ENCODE measurements at regions not wholly inside any gene's neighbourhood (a gene's known extent, or its start where the extent isn't known, plus 50 kb on each side); places are given as distances from the start of the nearest gene placed in this dataset.

- Histone ChIP-seq H3K9me2 (ENCODE audit: insufficient read depth, low read length) (no peaks in the 10 kb centered on the region), H3K4me2 (ENCODE audit: low read length) (no peak overlapping the region), H3K36me3 (ENCODE audit: insufficient read depth, low read length) (no peaks in the 10 kb centered on the region), H3K27ac (ENCODE audit: low read length) (no peak overlapping the region), H3K27me3 (ENCODE audit: insufficient read depth, low read depth, low read length) (no peaks in the 10 kb centered on the region), H3K9me3 (ENCODE audit: low read length) (no peaks in the 10 kb centered on the region), H3K9ac (ENCODE audit: low read length) (no peak overlapping the region), H3F3A (ENCODE audit: insufficient read depth, low read length, poor library complexity, severe bottlenecking) (no peaks in the 10 kb centered on the region), H4K20me1 (ENCODE audit: insufficient read depth) (no peaks in the 10 kb centered on the region), H3K79me2 (replicated peaks; ENCODE audit: insufficient read depth, low read length) (no peaks in the 10 kb centered on the region), H2AFZ (ENCODE audit: low read depth, low read length) (no peak overlapping the region), H3K4me3 (ENCODE audit: low read length) (no peak overlapping the region)
- no peak for TF ChIP-seq EP300 (conservative IDR thresholded peaks at IDR 0.05; ENCODE audit: poor library complexity, severe bottlenecking)
- TF ChIP-seq, protein P1, sequence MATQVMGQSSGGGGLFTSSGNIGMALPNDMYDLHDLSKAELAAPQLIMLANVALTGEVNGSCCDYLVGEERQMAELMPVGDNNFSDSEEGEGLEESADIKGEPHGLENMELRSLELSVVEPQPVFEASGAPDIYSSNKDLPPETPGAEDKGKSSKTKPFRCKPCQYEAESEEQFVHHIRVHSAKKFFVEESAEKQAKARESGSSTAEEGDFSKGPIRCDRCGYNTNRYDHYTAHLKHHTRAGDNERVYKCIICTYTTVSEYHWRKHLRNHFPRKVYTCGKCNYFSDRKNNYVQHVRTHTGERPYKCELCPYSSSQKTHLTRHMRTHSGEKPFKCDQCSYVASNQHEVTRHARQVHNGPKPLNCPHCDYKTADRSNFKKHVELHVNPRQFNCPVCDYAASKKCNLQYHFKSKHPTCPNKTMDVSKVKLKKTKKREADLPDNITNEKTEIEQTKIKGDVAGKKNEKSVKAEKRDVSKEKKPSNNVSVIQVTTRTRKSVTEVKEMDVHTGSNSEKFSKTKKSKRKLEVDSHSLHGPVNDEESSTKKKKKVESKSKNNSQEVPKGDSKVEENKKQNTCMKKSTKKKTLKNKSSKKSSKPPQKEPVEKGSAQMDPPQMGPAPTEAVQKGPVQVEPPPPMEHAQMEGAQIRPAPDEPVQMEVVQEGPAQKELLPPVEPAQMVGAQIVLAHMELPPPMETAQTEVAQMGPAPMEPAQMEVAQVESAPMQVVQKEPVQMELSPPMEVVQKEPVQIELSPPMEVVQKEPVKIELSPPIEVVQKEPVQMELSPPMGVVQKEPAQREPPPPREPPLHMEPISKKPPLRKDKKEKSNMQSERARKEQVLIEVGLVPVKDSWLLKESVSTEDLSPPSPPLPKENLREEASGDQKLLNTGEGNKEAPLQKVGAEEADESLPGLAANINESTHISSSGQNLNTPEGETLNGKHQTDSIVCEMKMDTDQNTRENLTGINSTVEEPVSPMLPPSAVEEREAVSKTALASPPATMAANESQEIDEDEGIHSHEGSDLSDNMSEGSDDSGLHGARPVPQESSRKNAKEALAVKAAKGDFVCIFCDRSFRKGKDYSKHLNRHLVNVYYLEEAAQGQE (IDR thresholded peaks at IDR 0.05; ENCODE audit: borderline replicate concordance): no peak
- no peak for TF ChIP-seq EZH2 (IDR thresholded peaks at IDR 0.05; ENCODE audit: borderline replicate concordance, insufficient read depth, low read length, poor library complexity, severe bottlenecking)
- no peak for TF ChIP-seq RAD21 (conservative IDR thresholded peaks at IDR 0.05)
- no peak for TF ChIP-seq TAF1 (IDR thresholded peaks at IDR 0.05; ENCODE audit: low read depth)
- no peak for TF ChIP-seq SMC3 (conservative IDR thresholded peaks at IDR 0.05; ENCODE audit: poor library complexity)
- no peak for TF ChIP-seq MXI1 (conservative IDR thresholded peaks at IDR 0.05; ENCODE audit: poor library complexity, severe bottlenecking)
- TF ChIP-seq POLR2AphosphoS5 (IDR thresholded peaks at IDR 0.05): no peak
- no peak for TF ChIP-seq CTCF (IDR thresholded peaks at IDR 0.05; ENCODE audit: poor library complexity, severe bottlenecking)
Measured at GRCh38 chr7:112540839-112541577, 60.2 kb downstream of the LSMEM1 start.

GRCh38 chr7:112546723-112547513 is 66.1 kb downstream of the LSMEM1 start:
- H3K27me3 ChIP-seq (ENCODE audit: insufficient read depth, low read depth, low read length): no peaks in the 10 kb centered on the region
- no peaks in the 10 kb centered on the region for H3K36me3 ChIP-seq (ENCODE audit: insufficient read depth, low read length)
- no peaks in the 10 kb centered on the region for H3K9me2 ChIP-seq (ENCODE audit: insufficient read depth, low read length)
- TF ChIP-seq RAD21 (conservative IDR thresholded peaks at IDR 0.05) (no peak), CTCF (IDR thresholded peaks at IDR 0.05; ENCODE audit: poor library complexity, severe bottlenecking) (no peak), SMC3 (conservative IDR thresholded peaks at IDR 0.05; ENCODE audit: poor library complexity) (no peak), EP300 (conservative IDR thresholded peaks at IDR 0.05; ENCODE audit: poor library complexity, severe bottlenecking) (no peak), TAF1 (IDR thresholded peaks at IDR 0.05; ENCODE audit: low read depth) (no peak), POLR2AphosphoS5 (IDR thresholded peaks at IDR 0.05) (no peak), MXI1 (conservative IDR thresholded peaks at IDR 0.05; ENCODE audit: poor library complexity, severe bottlenecking) (no peak), EZH2 (IDR thresholded peaks at IDR 0.05; ENCODE audit: borderline replicate concordance, insufficient read depth, low read length, poor library complexity, severe bottlenecking) (no peak)
- TF ChIP-seq, protein P1 (IDR thresholded peaks at IDR 0.05; ENCODE audit: borderline replicate concordance): no peak
- H3K79me2 ChIP-seq (replicated peaks; ENCODE audit: insufficient read depth, low read length): no peaks in the 10 kb centered on the region
- no peak overlapping the region for H3K4me2 ChIP-seq (ENCODE audit: low read length)
- H3K9ac ChIP-seq (ENCODE audit: low read length): no peak overlapping the region
- no peak overlapping the region for H3K27ac ChIP-seq (ENCODE audit: low read length)
- H4K20me1 ChIP-seq (ENCODE audit: insufficient read depth): no peaks in the 10 kb centered on the region
- no peak overlapping the region for H2AFZ ChIP-seq (ENCODE audit: low read depth, low read length)
- H3K4me3 ChIP-seq (ENCODE audit: low read length): no peak overlapping the region
- no peaks in the 10 kb centered on the region for H3K9me3 ChIP-seq (ENCODE audit: low read length)
- no peaks in the 10 kb centered on the region for H3F3A ChIP-seq (ENCODE audit: insufficient read depth, low read length, poor library complexity, severe bottlenecking)
